ENCODE measurements at regions not wholly inside any gene's neighbourhood (a gene's known extent, or its start where the extent isn't known, plus 50 kb on each side); places are given as distances from the start of the nearest gene placed in this dataset.
"Not testable (repeated sequence)": the region's sequence is repeated elsewhere in the genome, so short reads cannot be mapped to it uniquely, and the experiment has no call there.

DNA sequence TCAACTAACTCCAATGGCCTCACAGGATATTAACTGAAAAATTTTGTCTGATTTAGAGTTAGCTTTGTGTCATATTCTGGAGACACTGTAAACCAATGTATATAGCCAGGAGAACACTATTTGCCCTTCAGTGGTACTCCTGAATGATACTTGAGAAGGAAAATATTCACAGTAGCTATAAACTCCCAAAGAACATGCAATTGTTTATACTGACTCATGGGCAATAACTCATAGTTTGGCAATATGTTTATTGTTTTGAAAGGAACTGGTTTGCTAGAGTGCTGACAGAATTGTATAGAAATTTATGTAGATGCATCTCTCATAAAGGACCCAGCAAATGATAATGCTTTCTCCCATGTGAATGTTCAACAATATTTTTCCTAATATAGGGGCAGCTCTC, 537.6 kb downstream of the PLOD2 start:
- Mint-ChIP-seq H3K4me3 (no peak overlapping the region), H3K27me3 (ENCODE audit: low read depth) (no peaks in the 10 kb centered on the region), H3K36me3 (ENCODE audit: insufficient read depth) (no peaks in the 10 kb centered on the region), H3K4me1 (ENCODE audit: low read depth) (no peaks in the 10 kb centered on the region), H3K9me3 (peaks cover 10% of the 10 kb centered on the region)
- ATAC-seq (no peak), DNase-seq (no peak)

DNA sequence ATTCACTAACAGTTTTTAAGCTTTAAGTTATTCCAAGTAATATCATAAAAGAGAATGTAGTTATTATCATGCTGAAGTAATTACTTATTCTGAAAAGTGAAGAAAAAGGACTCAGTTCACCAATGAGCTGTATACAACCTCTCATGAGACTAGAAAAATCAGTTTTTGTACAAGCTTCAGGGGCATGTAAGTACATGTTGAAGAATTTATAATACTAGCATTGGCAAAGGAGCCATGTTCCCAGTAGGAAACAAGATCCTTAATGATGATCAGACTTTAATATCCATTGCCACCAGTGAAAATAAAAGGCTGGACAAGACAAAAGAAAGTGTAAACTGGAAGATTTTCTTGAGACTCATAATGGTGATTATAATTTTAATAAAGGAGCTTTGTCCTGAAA, 532.8 kb downstream of the PLOD2 start:
- no peaks in the 10 kb centered on the region for H3K4me1 Mint-ChIP-seq (ENCODE audit: low read depth)

DNA sequence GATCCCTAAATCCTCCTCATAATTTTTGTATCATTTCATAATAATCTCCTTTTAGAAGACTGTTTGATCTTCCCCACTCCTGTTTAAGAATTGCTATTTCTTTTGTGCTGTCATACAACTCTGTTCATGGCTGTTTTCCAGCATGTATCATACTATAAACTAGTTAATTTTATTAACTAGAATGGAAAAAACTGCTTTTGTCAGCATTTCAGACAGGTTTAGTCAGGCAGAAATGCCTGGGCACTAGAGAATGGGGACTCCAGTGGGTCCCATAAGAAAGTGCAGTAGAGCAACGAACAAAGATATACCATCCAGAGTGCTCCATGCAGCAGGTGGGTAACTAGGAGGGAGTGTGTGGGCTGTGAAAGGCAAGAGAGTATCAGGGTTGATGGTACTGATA, 523.9 kb downstream of the PLOD2 start:
- no peaks in the 10 kb centered on the region for H3K36me3 Mint-ChIP-seq (ENCODE audit: insufficient read depth)
- DNase-seq (no peak), ATAC-seq (no peak)
- peaks cover 25% of the 10 kb centered on the region for H3K9me3 Mint-ChIP-seq
- no peak overlapping the region for H3K4me3 Mint-ChIP-seq
- no peaks in the 10 kb centered on the region for H3K27me3 Mint-ChIP-seq (ENCODE audit: low read depth)
- no peaks in the 10 kb centered on the region for H3K4me1 Mint-ChIP-seq (ENCODE audit: low read depth)

More for the DNA sequence above, 532.8 kb downstream of the PLOD2 start:
- Mint-ChIP-seq H3K27me3 (ENCODE audit: low read depth) (no peaks in the 10 kb centered on the region), H3K36me3 (ENCODE audit: insufficient read depth) (no peaks in the 10 kb centered on the region), H3K9me3 (peaks cover 33% of the 10 kb centered on the region), H3K4me3 (no peak overlapping the region)
- DNase-seq: no peak
- ATAC-seq: no peak

DNA sequence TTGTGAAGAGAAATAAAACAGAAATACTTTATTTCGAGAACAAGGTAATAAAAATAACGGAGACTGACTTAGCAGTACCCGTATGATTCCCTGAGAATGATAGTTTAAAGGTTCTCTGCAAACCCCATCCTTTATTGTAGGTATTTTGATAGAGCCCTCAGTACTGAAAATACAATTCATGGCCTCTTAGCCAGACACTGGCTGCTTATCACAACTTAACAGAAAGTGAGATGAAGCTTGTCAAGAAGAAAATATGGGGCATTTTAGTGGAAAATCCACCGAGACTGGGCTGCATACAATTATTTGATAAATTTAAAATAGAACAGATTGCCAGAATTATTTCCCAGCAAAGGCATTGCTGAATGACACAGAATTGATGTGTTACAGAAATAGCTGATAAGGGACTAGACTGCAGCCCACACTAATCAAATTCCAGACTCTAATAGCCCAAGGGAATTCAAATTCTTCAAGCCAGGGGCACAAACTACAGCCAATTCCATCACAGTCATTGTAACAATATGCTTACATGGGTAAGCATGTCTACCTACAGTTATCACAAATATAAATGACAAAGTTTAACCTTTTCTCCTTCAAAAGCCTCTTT, 521.9 kb downstream of the PLOD2 start:
- H3K4me1 Mint-ChIP-seq (ENCODE audit: low read depth): no peaks in the 10 kb centered on the region
- peaks cover 13% of the 10 kb centered on the region for H3K9me3 Mint-ChIP-seq
- DNase-seq (no peak), ATAC-seq (no peak)
- no peaks in the 10 kb centered on the region for H3K36me3 Mint-ChIP-seq (ENCODE audit: insufficient read depth)
- no peaks in the 10 kb centered on the region for H3K27me3 Mint-ChIP-seq (ENCODE audit: low read depth)
- H3K4me3 Mint-ChIP-seq: no peak overlapping the region

DNA sequence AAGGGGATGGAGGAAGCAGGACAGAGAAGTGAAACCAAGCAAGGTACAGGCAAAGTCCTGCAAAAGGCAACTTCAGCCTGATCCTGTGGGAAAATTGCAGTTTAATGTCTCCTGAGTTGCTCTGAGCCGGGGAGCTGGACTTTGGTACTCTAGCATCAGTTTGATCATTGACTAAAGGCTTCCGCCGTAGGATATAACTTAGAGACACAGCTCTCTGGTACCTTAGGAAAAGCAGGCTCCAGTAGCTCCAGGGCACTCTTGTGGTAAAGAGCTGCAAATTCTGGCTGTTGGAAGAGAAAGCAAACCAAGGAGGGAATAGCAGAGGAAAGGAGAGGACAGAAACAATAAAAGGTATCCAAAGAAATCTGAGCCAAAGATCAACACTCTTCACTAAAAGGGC, 521.1 kb downstream of the PLOD2 start:
- no peaks in the 10 kb centered on the region for H3K27me3 Mint-ChIP-seq (ENCODE audit: low read depth)

DNA sequence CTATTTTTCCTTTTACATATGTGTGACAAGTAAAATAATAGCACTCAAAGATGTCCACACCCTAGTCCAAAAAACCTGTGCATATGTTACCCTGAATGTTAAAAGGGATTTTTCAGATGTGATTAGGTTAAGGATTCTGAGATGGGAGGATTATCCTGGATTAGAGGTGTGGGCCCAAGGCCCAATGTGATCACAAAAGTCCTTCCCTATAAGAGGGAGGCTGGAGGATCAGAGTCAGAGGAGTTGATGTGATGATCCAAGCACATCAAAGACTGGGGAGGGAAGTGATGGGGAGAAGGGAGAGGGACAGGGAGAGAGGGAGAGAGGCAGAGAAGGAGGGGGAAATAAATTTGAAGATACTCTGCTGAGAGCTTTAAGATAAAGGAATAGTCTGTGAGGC, 512.6 kb downstream of the PLOD2 start:
- no peak overlapping the region for H3K4me3 Mint-ChIP-seq
- H3K27me3 Mint-ChIP-seq (ENCODE audit: low read depth): no peaks in the 10 kb centered on the region
- H3K36me3 Mint-ChIP-seq (ENCODE audit: insufficient read depth): no peaks in the 10 kb centered on the region
- DNase-seq: no peak
- ATAC-seq: no peak
- H3K9me3 Mint-ChIP-seq: peaks cover 10% of the 10 kb centered on the region
- no peaks in the 10 kb centered on the region for H3K4me1 Mint-ChIP-seq (ENCODE audit: low read depth)

More for the DNA sequence above, 521.1 kb downstream of the PLOD2 start:
- Mint-ChIP-seq H3K9me3 (peaks cover 13% of the 10 kb centered on the region), H3K4me3 (no peak overlapping the region), H3K36me3 (ENCODE audit: insufficient read depth) (no peaks in the 10 kb centered on the region), H3K4me1 (ENCODE audit: low read depth) (no peaks in the 10 kb centered on the region)
- ATAC-seq: no peak
- DNase-seq: no peak

DNA sequence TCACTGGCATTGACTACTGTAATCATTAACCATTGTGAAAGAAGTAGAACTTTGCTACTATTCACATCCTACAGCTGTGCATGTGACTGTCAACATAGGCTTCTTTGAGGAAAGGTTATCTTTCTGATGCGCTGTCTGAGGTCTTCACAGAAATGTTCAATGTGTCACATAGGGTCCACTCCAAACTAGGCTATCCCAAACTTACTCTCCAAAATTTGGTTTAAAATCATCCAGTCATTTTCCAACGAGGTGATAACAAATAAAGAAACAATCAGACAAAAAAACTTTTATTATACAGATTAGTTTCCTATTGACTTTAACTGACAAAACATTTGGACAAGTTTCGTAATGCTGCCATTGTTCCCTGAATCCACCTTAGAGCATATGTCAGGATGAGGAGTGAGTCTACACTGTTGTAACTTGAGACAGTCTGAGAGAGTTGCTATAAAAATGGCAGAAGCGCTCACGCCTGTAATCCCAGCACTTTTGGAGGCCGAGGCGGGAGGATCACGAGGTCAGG, 511.6 kb downstream of the PLOD2 start:
- no peaks in the 10 kb centered on the region for H3K27me3 Mint-ChIP-seq (ENCODE audit: low read depth)
- no peak for ATAC-seq

DNA sequence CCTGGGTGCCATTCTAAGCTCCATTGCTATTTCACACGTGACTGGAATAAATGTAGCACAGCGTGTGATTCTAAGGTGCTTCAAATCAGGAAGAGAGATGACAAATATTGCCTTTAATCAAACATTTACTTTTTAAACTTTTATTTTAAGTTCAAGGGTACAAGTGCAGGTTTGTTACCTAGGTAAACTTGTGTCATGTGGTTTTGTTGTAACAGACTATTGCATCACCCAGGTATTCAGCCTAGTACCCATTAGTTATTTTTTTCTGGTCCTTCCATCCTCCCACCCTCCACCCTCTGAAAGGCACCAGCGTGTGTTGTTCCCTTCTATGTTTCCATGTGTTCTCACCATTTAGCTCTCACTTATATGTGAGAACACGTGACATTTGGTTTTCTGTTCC, 510.8 kb downstream of the PLOD2 start:
- peaks cover 10% of the 10 kb centered on the region for H3K9me3 Mint-ChIP-seq
- no peak overlapping the region for H3K4me3 Mint-ChIP-seq
- no peak for DNase-seq
- no peaks in the 10 kb centered on the region for H3K27me3 Mint-ChIP-seq (ENCODE audit: low read depth)
- no peaks in the 10 kb centered on the region for H3K36me3 Mint-ChIP-seq (ENCODE audit: insufficient read depth)
- no peaks in the 10 kb centered on the region for H3K4me1 Mint-ChIP-seq (ENCODE audit: low read depth)
- ATAC-seq: no peak

More for the DNA sequence above, 511.6 kb downstream of the PLOD2 start:
- no peak for DNase-seq
- no peaks in the 10 kb centered on the region for H3K4me1 Mint-ChIP-seq (ENCODE audit: low read depth)
- no peaks in the 10 kb centered on the region for H3K36me3 Mint-ChIP-seq (ENCODE audit: insufficient read depth)
- H3K9me3 Mint-ChIP-seq: peaks cover 10% of the 10 kb centered on the region
- no peak overlapping the region for H3K4me3 Mint-ChIP-seq

DNA sequence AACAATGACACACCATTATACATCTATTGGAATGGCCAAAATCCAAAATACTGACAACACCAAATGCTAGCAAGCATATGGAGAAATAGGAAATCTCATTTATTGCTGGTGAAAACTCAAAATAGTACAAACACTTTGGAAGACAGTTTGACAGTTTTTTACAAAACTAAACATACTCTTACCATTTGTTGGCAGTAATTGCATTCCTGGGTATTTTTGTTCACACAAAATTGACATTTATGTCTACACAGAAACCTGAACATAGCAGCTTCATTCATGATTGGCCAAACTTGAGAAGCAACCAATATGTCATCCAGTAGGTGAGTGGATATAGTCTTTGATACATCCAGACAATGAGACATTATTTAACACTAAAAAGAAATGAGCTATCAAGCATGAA, 489.9 kb downstream of the PLOD2 start:
- no peaks in the 10 kb centered on the region for H3K27me3 Mint-ChIP-seq (ENCODE audit: low read depth)
- ATAC-seq: no peak
- no peaks in the 10 kb centered on the region for H3K36me3 Mint-ChIP-seq (ENCODE audit: insufficient read depth)
- H3K9me3 Mint-ChIP-seq: peaks cover 7% of the 10 kb centered on the region
- no peak for DNase-seq
- H3K4me1 Mint-ChIP-seq (ENCODE audit: low read depth): no peaks in the 10 kb centered on the region
- H3K4me3 Mint-ChIP-seq: no peak overlapping the region

DNA sequence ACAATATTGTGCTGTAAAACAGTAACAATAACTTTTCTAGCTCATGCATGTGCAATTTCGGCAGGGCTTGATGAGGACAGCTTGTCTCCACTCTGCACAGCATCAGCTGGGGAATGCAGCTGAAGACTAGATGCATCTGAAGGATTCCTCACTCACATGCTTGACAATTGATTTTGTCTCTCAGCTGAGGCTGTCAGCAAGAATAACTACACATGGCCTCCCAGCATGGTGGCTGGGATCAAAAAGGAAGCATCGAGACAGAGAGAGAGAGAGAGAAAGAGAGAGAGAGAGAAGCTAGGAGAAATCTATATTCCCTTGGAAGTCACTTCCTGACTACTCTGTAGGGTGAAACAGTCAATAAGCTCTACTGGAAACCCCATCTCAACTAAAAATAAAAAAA, 487.1 kb downstream of the PLOD2 start:
- H3K36me3 Mint-ChIP-seq (ENCODE audit: insufficient read depth): no peaks in the 10 kb centered on the region

DNA sequence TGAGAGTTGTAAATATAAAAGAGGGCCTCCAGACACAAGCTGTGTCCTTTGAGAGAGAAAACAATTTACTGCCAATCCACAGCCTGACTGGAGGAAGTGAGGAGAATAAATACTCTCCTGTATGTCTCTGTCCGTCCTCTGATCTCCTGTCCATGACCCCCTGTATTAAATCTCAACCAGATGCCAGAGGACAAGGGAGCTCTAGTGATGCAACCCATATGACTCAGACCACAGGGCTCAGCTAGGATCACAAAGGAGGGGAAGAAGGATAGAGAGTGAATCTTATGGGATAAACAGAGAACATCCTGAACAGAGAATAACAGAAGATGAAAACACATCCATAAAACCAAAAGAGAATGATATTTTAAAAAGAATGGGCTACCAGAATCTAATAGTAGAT, 482.6 kb downstream of the PLOD2 start:
- Mint-ChIP-seq H3K9me3 (peaks cover 3% of the 10 kb centered on the region), H3K4me1 (ENCODE audit: low read depth) (no peaks in the 10 kb centered on the region), H3K4me3 (no peak overlapping the region), H3K36me3 (ENCODE audit: insufficient read depth) (no peaks in the 10 kb centered on the region), H3K27me3 (ENCODE audit: low read depth) (no peaks in the 10 kb centered on the region)
- DNase-seq: no peak
- no peak for ATAC-seq

More for the DNA sequence above, 487.1 kb downstream of the PLOD2 start:
- peaks cover 7% of the 10 kb centered on the region for H3K9me3 Mint-ChIP-seq
- no peak for ATAC-seq
- H3K4me1 Mint-ChIP-seq (ENCODE audit: low read depth): no peaks in the 10 kb centered on the region
- no peak for DNase-seq
- H3K27me3 Mint-ChIP-seq (ENCODE audit: low read depth): no peaks in the 10 kb centered on the region
- H3K4me3 Mint-ChIP-seq: no peak overlapping the region

DNA sequence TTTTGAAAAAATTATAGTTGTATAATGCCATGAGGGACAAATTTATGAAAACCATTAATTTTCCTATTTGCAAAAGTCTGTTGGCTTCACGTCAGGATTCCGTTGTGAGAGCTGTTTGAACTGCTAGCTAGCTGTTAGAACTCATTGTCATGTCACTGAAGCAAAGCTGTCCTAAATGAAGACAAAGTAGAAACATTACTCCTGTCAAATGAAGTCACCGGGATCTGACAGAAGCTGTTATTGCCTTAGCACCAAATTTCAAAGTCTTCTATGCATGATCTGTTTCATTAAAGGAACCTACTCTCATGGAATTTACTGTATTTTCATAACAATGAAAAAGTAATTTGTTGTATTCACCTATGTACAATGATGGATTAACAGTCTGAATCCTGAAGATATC, 479.8 kb downstream of the PLOD2 start:
- Mint-ChIP-seq H3K36me3 (ENCODE audit: insufficient read depth) (no peaks in the 10 kb centered on the region), H3K27me3 (ENCODE audit: low read depth) (no peaks in the 10 kb centered on the region), H3K4me3 (no peak overlapping the region), H3K4me1 (ENCODE audit: low read depth) (no peaks in the 10 kb centered on the region), H3K9me3 (peaks cover 3% of the 10 kb centered on the region)
- DNase-seq: no peak
- ATAC-seq: no peak

DNA sequence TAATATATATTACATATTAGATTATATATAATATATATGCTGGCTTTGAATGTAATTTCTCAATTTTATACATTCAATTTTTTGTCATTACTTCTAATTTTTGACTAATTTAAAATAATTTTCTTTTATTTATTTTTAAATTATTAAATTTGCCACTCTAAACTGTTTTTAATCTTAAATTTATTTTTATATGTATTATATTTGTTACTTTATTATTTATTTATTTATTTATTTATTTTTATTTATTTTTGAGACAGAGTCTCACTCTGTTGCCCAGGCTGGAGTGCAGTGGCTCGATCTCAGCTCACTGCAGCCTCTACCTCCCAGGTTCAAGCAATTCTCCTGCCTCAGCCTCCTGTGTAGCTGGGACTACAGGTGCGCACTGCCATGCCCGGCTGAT, 473.0 kb downstream of the PLOD2 start:
- H3K9me3 Mint-ChIP-seq; H3K27me3 Mint-ChIP-seq (ENCODE audit: low read depth); ATAC-seq; DNase-seq; H3K4me3 Mint-ChIP-seq; H3K36me3 Mint-ChIP-seq (ENCODE audit: insufficient read depth); H3K4me1 Mint-ChIP-seq (ENCODE audit: low read depth): not testable (repeated sequence)

DNA sequence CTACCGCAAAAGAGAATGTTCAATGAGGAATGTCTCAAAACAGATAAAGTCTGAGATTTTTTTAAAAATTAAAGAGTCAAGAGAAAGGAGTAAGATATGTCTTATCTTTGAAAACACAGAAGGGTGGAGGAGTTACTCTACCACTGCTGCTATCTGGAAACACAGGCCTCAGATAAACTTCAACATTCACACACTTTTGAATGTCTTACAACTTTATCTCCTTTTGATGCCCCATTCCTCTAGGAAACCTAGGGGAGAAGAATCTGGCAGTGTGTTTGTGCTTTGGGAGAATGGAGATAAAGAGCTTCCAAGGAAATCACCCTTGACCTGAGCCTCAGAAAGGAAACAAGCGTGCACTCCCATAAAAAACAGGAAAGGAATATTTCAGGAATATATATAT, 468.2 kb downstream of the PLOD2 start:
- Mint-ChIP-seq H3K4me3 (no peak overlapping the region), H3K27me3 (ENCODE audit: low read depth) (no peaks in the 10 kb centered on the region), H3K36me3 (ENCODE audit: insufficient read depth) (no peaks in the 10 kb centered on the region), H3K9me3 (no peaks in the 10 kb centered on the region), H3K4me1 (ENCODE audit: low read depth) (no peaks in the 10 kb centered on the region)
- DNase-seq (no peak), ATAC-seq (no peak)

DNA sequence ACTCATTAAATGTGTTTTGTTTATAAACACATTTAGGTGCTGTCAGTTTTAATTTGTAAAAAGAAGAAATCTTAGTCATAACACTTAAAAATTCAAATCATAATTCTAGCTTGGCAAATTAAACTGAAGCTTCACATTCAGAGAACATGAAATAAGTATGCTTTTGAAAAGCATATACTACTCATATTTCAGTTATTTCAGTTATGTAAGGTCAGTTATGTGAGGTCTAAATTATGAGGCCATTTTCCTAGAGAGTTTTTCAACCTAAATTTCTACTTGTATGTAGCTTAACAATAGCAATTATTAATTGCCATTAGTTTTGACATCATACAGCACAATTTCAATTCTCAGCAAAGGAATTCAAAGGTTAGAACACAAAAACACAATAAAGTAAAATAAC, 465.0 kb downstream of the PLOD2 start:
- Mint-ChIP-seq H3K9me3 (no peaks in the 10 kb centered on the region), H3K4me3 (no peak overlapping the region), H3K36me3 (ENCODE audit: insufficient read depth) (no peaks in the 10 kb centered on the region), H3K27me3 (ENCODE audit: low read depth) (no peaks in the 10 kb centered on the region), H3K4me1 (ENCODE audit: low read depth) (no peaks in the 10 kb centered on the region)
- DNase-seq (no peak), ATAC-seq (no peak)

DNA sequence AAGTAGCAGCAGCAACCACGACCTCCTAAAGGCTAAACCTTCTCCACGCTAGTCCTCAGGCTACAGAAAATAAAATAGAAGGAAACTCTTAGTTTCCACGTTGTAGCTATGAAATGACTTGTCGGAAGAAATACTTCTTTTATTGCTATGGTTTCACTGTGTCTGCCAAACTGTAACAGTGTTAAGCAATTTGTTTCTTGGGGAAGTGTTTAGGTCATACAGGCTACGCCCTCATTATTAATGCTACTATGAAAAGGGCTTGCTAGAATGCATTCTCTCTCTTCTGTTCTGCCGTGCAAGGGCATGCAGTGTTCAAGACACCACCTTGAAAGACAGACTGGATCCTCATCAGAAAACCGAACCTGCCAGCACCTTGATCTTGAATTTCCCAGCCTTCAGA, 462.7 kb downstream of the PLOD2 start:
- Mint-ChIP-seq H3K27me3 (ENCODE audit: low read depth) (no peaks in the 10 kb centered on the region), H3K4me3 (no peak overlapping the region), H3K36me3 (ENCODE audit: insufficient read depth) (no peaks in the 10 kb centered on the region), H3K9me3 (peaks cover 4% of the 10 kb centered on the region), H3K4me1 (ENCODE audit: low read depth) (no peaks in the 10 kb centered on the region)
- ATAC-seq (no peak), DNase-seq (no peak)

Measured in activated T-cell treated with anti-CD3 and anti-CD28 coated beads, Interleukin-2, amount 50 U/mL, for 4 hours (primary cell).